ENCODE measurements at regions not wholly inside any gene's neighbourhood (a gene's known extent, or its start where the extent isn't known, plus 50 kb on each side); places are given as distances from the start of the nearest gene placed in this dataset.
A peak's percentile ranks its signal among the peaks of the same experiment; 100 is the strongest.

DNA sequence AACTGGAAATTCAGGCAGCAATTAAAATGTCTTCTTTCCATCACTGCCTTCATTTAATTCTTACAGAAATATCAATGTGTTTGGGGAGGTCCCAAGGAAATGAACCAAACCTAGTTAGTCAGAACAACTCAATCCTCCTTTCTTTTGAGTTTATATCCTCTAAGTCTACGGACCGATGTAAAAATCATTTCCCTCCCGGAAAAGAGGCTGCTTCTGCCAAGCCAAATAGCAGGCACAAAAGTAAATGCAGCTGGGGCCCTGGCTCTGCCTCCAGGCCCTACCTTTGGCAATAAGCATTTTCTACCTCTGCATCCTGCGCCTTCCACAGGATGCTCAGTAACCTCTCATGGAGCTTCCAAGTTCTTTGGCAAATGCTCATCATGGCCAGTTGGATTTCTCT, 122.5 kb upstream of the COL8A1 start:
- DNase-seq (ENCODE audit: low read depth, low spot score), result no peak
- TF ChIP-seq, protein P1, sequence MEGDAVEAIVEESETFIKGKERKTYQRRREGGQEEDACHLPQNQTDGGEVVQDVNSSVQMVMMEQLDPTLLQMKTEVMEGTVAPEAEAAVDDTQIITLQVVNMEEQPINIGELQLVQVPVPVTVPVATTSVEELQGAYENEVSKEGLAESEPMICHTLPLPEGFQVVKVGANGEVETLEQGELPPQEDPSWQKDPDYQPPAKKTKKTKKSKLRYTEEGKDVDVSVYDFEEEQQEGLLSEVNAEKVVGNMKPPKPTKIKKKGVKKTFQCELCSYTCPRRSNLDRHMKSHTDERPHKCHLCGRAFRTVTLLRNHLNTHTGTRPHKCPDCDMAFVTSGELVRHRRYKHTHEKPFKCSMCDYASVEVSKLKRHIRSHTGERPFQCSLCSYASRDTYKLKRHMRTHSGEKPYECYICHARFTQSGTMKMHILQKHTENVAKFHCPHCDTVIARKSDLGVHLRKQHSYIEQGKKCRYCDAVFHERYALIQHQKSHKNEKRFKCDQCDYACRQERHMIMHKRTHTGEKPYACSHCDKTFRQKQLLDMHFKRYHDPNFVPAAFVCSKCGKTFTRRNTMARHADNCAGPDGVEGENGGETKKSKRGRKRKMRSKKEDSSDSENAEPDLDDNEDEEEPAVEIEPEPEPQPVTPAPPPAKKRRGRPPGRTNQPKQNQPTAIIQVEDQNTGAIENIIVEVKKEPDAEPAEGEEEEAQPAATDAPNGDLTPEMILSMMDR (IDR thresholded peaks at IDR 0.05; ENCODE audit: insufficient read depth, low read length, missing control alignments), result no peak
- CTCF ChIA-PET, result interaction anchor here (2.0 kb wide), 1 partner anchor 13 kb away, joined by 8 read pairs; no protein-coding TSS in a partner anchor
- no peak overlapping the region for H3K4me3 ChIP-seq (ENCODE audit: low read depth, low read length)
- POLR2A ChIA-PET, result no interaction called here

DNA sequence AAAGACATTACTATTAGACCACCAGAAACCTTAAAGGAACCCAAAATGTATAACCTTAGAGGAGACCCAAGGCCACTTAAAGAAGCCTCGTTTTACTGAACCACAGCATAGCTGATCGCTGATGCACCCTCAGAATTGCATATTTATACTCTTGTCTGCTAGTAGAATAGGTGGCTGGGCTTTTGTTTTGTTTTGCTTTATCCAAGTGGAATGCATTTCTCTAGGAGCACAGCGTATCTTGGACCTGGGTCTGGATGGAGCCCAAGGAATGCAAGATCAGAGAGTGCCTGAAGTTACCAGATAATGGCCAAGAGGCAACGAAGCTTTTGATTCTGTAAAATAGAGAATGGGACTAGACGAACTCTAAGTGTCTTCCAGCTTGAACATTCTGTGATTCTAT, 129.2 kb upstream of the COL8A1 start:
- POLR2A ChIA-PET, result no interaction called here
- DNase-seq (ENCODE audit: low read depth, low spot score), result peak; percentile 59
- TF ChIP-seq, protein P1 (IDR thresholded peaks at IDR 0.05; ENCODE audit: insufficient read depth, low read length, missing control alignments), result no peak
- CTCF ChIA-PET, result interaction anchor here (1.0 to 1.5 kb wide), 5 partner anchors 9 to 20 kb away, joined by 3 to 7 read pairs (median 4); no protein-coding TSS in a partner anchor
- no peak overlapping the region for H3K4me3 ChIP-seq (ENCODE audit: low read depth, low read length)

DNA sequence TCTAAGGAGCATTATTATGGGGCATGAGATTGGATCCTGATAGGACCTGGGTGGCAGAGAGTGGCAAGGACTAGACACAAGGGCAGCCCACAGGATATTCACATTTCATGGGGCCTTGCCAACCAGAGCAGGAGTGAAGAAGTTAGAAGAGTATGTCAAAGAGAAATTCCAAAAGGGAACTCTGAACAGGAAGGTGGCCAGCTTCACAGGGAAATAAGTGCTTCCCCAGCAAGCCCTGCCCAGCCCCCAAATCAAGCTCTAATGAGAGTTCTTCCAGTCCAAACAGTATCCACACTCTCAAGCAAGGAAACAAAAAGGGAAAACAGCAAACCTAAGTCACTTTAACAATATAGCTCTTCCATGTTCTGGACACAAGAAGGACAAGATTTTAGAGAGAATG, 130.2 kb upstream of the COL8A1 start:
- TF ChIP-seq, protein P1 (IDR thresholded peaks at IDR 0.05; ENCODE audit: insufficient read depth, low read length, missing control alignments), result no peak
- ChIA-PET CTCF (interaction anchor here (1.0 to 1.5 kb wide), 6 partner anchors 8 to 128 kb away, joined by 3 to 7 read pairs (median 4); no protein-coding TSS in a partner anchor), POLR2A (no interaction called here)
- no peak overlapping the region for H3K4me3 ChIP-seq (ENCODE audit: low read depth, low read length)
- no peak for DNase-seq (ENCODE audit: low read depth, low spot score)

DNA sequence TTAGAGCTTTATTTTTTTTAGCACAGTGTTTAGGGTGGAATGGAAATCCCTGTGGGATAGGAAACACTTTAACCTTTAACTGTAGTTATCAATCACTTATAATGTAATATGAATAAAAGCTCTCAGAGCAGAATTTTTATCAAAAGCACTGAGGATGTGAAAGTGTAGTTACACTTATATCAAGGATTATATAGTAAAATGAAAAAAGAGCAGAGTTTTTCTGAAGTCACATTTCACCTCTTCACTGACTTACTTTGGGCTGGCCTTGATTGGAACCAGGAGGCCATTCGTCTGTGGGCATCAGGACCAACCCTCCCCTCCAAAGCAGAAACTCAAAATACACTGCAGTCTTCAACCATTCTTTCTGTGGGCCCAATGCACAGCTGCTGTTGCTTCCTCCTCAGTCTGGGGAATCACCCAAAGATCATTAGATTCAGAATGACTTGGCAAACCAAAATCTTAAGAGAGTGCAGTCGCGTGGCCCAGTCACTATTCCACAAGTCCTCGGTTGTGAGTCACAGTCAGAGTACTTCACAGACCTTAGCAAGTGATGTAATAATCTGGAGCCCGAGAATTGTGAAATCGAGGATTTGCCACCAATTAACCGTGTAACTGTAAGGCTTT, 132.6 kb upstream of the COL8A1 start:
- ChIA-PET CTCF (interaction anchor here (0.6 to 10.8 kb wide), 6 partner anchors 11 to 512 kb away, joined by 3 to 130 read pairs (median 3); no protein-coding TSS in a partner anchor), POLR2A (no interaction called here)
- DNase-seq (ENCODE audit: low read depth, low spot score), result peak; percentile 63
- H3K4me3 ChIP-seq (ENCODE audit: low read depth, low read length), result no peak overlapping the region
- TF ChIP-seq, protein P1 (IDR thresholded peaks at IDR 0.05; ENCODE audit: insufficient read depth, low read length, missing control alignments), result no peak

DNA sequence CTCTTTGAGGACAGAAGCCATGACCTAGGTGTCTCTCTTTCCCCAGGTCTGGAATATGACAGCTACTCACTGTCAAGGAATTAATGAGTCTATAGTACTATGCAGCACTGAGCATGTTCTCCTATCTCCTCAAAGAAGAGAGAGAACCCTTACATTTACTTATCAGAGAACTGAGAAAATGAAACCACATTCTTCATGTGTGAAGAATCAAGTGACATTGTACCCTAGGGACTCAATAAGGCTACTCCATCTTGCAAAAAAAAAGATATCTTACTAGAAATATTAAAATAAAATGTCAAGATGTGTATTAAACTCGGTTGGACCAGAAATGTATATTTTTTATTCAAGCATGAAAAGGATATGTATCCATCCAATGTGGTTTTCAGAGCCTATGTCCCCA, 133.2 kb upstream of the COL8A1 start:
- DNase-seq (ENCODE audit: low read depth, low spot score), result no peak
- ChIA-PET CTCF (interaction anchor here (0.6 to 10.8 kb wide), 6 partner anchors 10 to 511 kb away, joined by 3 to 130 read pairs (median 3); no protein-coding TSS in a partner anchor), POLR2A (no interaction called here)
- TF ChIP-seq, protein P1 (IDR thresholded peaks at IDR 0.05; ENCODE audit: insufficient read depth, low read length, missing control alignments), result no peak
- no peak overlapping the region for H3K4me3 ChIP-seq (ENCODE audit: low read depth, low read length)

DNA sequence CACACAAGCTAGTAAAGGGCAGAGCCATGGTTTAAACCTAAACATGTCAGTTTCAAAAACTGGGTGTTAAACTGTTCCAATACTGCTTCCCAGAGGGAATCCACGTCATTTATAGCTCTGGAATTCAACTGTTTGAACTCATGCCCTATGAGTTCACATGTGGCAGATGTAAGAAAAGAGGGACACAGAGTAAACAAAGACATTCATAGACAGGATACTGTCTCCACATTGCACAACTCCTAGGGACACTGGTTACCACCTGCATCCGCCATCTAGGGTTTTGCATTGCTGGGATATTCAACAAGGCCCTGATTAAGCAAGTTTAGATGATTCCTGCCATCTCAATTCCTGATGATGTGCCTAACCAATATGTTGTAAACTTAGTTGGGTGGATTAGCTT, 134.1 kb upstream of the COL8A1 start:
- TF ChIP-seq, protein P1 (IDR thresholded peaks at IDR 0.05; ENCODE audit: insufficient read depth, low read length, missing control alignments), result no peak
- POLR2A ChIA-PET, result no interaction called here
- CTCF ChIA-PET, result interaction anchor here (1.2 to 10.8 kb wide), 5 partner anchors 11 to 133 kb away, joined by 3 to 130 read pairs (median 3); no protein-coding TSS in a partner anchor
- no peak overlapping the region for H3K4me3 ChIP-seq (ENCODE audit: low read depth, low read length)
- DNase-seq (ENCODE audit: low read depth, low spot score), result no peak

All from AG04449 (cell line).